Cerebellar cortex (tissue), 1 donor: ENCODE measurements at regions not wholly inside any gene's neighbourhood (a gene's known extent, or its start where the extent isn't known, plus 50 kb on each side); places are given as distances from the start of the nearest gene placed in this dataset.
"Not testable (repeated sequence)": the region's sequence is repeated elsewhere in the genome, so short reads cannot be mapped to it uniquely, and the experiment has no call there.

Experiments
- DNase-seq: peaks from one replicate; pipeline ENCODE4 v3.0.0-alpha.2; 2015; ENCODE audit warnings: low spot score

DNA sequence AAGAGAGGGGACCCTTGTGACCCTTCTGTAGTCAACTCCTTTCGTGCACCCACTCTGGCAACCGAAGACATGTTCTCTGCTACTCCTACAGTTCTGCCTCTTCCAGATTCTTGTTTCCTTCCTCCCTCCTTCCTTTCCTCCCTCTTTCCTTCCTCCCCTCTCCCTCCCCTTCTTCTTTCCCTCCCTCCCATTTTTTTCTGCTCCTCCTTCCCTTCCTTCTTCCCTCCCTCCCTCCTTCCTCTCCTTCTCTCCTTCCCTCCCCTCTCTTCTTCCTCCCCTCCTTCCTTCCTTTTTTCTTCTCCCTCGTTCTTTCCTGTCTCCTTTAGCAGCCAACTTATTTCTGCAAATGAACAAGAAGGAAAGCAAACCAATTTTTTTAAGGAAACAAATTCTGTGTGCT is 111.5 kb downstream of the NPTX2 start:
- DNase-seq: no peak

DNA sequence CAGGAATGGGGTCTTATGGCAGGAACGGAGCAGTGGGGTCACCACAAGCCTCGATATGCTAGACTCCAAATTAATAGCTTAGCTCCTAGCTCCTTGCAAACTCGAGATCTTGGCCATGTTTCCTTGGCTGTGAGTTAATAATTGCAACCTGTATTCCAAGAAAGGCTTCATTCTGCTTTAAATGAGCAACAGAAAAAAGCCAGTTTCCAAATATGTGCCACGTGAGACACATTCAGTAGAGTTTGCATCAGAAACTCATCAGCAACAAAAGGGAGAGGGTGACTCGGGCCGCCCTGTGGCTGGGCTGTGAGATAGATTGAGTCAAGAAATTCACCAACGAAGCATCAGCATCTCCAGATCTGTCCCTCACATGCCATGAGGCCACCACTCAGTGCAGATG is 112.0 kb downstream of the NPTX2 start:
- no peak for DNase-seq

DNA sequence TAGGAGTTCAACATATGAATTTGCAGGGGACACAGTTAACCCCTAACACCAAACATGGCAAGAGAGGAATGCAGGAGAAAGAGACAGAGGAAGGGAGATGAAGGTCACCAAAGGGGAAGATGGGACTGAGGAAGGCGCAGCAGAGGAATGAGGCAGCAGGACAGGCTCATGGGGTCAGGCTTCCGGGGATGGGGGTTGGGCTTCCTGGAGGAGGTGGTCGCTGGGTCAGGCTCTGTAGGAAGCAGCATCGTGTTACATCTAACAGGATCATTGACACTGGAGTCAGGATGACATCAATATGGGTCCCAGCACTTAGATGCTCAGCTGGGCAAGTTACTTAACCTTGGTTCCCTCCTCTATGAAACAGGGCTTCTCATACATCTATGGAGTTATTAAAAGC is 113.2 kb downstream of the NPTX2 start:
- no peak for DNase-seq

DNA sequence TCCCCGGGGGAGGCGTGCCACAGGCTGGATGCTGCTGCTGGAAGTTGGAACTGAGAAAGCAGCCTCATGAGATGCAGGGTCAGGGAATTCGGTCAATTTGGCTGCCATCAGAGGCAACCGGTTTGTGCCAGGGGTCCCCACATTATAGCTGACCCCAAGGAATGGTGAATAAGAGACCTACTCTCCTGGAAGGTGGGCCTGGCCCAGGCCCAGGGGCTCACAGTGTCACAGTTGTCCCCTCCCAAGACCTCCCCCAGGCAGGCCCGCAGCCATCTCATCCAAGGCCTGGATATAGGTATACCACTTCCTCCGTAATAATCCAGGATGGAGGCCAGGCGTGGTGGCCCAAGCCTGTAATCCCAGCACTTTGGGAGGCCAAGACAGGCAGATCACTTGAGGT is 114.6 kb downstream of the NPTX2 start:
- no peak for DNase-seq

DNA sequence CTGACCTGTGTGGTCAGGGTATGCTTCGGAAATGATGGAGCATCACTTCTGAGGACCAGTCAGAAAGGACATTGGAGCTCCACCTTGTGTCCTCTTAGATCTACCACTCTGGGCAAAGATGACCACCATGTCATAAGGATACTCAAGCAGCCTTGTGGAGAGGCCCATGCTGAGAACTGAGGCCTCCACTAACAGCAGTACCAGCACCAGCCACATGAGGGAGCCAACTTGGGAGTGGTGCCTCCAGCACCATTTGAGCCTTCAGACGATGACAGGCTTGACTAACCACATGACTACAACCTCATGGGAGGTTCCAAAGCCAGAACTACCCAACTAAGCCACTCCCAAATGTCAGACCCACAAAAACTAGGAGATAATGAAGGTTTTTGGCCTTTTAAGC is 116.0 kb downstream of the NPTX2 start:
- DNase-seq: peak; percentile 15

DNA sequence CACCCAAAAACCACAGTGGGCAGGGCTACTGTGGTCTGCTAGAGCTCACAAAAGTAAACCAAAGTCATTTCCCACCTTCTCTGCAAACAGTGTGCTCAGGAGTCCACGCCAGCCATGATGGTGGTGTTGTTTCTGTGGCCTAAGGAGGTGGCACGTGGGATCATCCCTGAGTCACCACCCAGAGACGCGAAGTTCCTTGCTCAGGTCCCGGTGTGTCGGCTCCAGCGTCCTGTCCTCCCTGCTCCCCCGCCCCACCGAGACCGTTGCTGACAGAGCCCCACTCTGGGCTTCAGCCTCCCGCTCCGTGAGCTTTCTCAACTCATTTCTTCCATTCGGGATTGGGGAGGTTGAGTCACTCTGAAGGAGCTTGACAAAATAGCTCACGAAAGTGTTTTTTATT is 118.7 kb downstream of the NPTX2 start:
- DNase-seq: no peak

DNA sequence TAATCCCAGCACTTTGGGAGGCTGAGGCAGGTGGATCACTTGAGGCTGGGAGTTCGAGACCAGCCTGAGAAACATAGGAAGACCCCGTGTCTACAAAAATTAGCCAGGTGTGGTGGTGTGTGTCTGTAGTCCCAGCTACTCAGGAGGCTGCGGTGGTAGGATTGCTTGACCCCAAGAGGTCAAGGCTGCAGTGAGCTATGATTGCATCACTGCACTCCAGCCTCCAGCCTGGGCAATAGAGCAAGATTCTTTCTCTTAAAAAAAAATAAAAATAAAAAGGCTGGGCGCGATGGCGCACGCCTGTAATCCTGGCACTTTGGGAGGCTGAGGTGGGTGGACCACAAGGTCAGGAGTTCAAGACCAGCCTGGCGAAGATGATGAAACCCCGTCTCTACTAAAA is 119.4 kb downstream of the NPTX2 start:
- DNase-seq: not testable (repeated sequence)

DNA sequence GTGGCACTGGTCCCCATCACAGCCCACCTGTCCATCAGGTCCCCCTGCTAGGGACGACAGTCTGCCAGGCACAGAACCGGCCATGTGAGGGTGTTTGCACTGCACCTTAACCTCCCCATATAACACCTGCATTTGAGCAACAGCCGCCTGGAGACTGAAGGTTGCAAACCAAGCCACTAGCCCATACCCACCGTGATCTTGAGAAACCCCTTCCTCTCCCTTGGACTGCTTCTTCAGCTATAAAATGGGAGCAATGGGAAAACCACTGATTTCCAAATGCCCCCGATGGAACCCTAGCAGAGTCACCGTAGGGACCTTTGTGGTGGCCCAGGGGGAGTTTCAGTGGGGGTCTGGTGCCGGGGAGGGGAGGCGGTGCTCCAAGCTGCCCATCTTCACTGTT is 120.1 kb downstream of the NPTX2 start:
- DNase-seq: no peak

DNA sequence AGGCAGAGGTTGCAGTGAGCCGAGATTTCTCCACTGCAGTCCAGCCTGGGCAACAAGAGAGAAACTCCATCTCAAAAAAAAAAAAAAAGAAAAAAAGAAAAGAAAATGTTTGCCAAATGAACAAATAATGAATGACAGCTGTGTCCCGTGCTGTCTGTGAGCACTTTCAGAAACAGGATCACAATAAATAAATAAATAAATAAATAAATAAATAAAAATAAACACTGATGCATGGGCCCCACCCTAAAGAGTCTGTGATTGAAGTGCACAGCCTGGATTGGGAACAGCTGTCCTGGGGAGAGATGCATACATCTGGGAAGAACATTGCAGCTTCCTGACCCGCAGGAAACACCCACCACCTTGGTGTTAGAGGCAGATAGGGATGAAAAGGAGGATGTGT is 123.6 kb downstream of the NPTX2 start:
- no peak for DNase-seq

DNA sequence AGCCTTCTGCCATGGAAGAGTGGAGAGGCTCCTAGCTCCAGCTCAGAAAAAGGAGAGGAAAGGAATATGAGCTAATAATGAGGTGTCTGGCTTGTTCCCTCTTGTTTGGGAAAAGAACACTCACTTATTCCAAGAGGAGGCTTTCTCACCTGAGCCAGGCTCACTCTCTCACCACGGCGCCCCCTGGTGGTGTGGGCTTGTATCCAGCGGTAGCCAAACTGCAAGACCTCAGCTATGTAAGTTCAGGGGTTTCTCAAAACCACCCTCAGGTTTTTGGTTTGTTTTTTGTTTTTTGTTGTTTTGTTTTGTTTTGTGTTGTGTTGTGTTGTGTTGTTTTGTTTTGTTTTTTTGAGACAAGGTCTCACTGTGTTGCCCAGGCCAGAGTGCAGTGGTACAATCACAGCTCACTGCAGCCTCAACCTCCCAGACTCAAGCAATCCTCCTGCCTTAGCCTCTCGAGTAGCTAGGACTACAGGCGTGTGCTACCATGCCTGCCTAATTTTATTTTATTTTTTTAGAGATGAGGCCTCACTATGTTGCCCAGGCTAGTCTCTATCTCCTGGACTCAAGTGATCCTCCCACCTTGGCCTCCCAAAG is 124.0 kb downstream of the TMEM130 start:
- peak; percentile 48 for DNase-seq

DNA sequence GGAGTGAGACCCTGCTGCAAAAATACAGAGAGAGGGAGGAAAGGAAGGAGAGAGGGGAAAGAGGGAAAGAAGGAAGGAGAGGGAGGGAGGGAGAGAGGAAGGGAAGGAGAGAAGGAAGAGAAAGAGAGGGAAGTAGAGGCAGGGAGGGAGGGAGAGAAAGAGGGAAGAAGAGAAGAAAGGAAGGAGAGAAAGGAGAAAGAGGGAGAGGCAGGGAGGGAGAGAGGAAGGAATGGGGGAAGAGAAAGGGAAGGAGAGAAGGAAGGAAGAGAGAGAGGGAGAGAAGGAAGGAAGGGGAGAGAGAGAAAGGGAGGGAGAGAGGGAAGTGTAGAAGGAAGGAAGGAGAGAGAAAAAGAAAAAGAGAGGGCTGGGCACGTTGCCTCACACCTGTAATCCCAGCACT is 121.7 kb downstream of the TMEM130 start:
- DNase-seq: no peak

DNA sequence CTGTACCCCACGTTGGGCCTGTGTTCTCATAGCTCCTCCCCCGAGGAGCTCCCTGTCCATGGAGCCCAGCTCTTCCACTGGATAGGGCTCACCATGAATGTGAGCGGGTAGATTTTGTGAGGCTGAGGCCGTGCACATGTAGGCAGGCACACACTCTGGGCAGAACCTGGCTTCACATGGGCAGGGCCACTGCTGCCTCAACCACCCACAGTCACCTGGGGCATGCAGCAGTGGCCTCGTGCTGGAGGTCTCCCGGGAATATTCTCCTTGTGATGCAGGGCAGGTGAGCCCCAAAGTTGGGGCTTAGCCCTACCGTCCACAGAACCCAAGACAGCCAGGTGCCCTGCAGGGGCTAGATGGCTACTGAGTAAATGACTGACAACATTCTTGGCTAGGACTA is 116.6 kb downstream of the TMEM130 start:
- DNase-seq: no peak

DNA sequence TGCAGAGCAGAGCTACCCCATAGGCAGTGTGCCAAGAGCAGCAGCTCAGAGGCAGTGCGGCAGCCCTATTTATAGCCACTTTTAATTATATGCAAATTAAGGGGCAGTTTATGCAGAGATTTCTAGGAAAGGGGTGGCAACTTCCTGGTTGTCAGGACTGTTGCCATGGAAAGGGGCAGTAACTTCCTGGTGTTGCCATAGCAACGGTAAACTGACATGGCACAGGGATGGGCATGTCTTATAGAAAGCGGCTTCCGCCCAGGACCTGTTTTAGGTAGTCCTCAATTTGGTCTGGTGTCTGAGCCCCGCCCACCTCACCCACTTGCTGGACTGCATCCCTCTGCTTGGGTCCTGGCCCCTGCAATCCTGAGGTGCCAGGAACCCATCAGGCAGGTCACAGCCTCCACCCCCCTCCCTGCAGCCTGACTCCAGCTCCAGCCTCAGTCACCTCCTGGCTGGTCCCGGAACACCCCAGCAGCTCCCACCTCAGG is 115.8 kb downstream of the TMEM130 start:
- DNase-seq: no peak

DNA sequence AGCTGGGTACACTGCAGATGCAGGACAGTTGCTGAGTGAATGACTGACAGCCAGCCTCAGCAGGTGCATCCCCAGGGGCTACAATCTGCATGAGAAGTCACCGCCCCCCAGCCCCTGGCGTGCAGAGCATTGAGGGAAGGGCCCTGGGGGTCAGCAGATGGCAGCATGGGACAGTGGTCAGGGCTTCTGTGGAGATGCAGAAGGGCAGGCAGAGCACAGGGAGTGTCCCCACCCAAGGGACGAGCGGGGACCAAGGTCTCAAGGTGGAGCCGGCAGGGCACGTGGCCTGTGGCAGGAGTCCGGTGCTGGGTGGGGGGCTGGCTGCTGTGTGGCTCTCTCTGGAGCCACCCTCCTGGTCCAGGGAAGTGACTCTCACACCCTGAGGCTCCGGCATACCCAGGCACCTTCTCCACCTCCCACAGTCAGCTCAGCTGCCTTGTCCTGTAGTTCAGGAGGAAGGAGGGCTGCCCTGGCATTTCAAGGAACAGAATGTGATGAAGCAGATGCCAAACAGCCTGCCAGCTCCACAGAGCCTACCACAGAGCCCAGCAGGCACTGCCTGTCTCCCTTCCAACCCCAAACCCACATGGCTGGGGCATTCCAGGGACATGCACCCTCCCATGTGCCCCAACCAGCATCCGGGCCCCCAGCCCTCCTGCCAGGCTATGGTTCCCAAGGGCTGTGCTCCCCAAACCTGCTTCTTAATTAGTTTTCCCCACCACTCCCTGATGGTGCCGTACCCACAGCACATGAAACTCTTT is 114.5 kb downstream of the TMEM130 start:
- DNase-seq: no peak

DNA sequence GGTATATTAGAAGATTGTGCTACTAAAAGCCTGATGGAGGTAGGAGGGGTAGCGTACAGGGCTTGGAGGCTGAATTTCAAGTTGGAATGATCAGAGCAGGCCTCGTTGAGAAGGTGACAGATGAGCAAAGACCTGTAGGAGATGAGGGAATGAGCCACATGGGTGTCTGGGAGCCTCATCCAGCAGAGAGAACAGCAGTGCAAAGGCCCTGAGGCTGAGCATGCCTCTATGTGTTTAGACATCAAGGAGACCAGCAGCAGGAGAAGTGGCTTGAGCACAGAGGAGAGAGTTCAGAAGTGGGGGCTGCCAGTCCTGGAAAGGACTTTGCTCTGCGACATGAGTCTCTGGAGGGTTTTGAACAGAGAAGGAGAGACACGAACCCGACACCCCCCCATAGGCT is 111.7 kb downstream of the TMEM130 start:
- no peak for DNase-seq

DNA sequence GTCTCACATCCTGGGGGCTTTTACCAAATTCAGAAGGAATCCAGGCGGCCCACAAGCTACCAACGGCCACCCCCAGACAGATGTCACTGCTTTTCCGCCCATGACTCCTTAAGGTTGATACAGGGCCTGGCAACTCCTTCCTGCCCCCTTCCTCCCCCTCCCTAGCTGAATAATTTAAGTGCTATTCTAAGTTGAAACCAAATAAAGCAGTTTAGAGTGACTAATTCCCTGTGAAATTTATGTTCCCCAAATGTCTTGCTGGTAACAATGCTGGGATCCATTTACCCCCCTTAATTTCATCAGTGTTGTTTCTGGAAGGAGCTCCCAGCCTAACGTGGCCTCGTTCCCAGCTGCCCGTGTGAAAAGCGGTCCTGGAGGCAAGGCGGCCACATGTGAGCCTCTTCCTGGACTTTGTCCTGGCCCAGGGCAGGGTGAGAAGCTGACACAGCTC is 109.6 kb downstream of the TMEM130 start:
- DNase-seq: no peak

DNA sequence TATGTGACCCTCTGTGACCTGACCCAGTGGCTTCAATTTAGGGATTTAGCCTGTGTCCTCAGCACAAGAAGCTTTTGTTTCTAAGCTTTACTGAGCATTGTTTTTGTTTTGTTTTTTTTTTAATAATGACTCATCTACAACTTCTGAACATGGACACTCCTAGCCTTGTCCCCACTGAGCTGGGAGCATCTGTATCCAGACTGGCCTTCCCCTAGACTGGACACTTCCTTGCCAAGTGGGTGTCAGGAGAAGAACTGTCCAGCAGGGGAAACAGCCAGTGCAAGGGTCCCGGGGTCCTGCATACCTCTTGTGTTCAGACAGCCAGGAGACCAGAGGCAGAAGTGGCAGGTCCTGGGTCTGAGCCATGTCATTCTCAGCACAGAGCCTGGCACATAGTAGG is 108.6 kb downstream of the TMEM130 start:
- no peak for DNase-seq

DNA sequence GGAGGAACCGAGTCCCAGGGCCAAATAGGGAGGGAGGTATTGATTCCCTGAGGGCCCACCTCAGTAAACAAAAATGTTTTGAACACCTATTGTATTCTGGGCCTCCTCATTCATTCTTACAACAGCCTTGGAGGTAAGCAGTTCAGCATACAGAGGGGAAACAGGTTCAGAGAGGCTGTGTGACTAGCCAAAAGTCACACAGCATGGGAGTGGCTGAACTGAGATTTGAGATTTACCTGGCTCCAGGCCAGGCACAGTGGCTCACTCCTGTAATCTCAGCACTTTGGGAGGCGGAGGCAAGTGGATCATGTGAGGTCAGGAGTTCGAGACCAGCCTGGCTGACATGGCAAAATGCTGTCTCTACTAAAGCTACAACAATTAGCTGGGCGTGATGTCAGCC is 107.2 kb downstream of the TMEM130 start:
- no peak for DNase-seq

DNA sequence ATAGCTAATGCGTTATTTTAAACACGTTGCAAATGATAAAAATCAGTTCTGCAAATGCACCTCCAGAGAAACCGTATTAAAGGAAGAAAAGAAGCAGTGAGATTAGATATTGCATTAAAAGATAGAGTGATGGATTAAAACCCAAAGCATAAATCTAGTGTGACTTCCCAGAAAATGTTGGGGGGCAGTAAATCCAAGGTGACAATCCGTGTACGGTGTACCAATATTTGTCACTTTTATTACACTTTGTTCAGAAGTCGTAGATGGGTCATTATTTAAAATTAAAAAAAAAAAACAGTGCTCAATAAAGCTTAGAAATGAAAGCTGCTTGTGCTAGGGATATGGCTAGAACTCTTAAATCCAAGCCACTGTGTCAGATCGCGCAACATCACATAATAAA is 106.4 kb downstream of the TMEM130 start:
- DNase-seq: no peak

DNA sequence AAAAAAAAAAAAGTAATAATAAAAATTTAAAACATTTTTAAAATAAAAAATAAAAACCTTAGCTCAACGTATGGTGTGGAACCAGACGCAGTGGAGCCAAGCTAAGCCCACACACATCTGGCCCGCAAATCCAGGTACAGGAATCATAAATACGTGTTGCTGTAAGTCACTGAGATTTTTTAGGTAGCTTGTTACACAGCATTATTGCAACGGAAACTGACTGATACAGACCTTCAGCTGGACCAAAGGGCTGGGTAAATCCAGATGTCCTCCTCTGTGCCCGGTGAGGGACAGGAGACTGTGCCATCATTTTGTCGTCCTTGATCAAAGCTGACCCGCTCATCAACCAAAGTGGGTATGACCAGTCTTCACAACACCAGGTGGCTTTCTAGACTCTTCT is 104.9 kb downstream of the TMEM130 start:
- DNase-seq: no peak

DNA sequence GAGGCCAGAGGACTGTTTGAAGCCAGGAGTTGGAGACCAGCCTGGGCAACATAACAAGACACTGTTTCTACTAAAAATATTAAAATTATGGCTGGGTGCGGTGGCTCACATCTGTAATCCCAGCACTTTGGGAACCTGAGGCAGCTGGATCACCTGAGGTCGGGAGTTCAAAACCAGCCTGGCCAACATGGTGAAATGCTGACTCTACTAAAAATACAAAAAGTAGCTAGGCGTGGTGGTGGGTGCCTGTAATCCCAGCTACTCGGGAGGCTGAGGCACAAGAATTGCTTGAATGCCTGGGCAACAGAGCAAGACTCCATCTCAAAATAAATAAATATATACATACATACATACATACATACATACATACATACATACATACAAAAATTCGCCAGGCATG is 99.7 kb downstream of the TMEM130 start:
- not testable (repeated sequence) for DNase-seq

DNA sequence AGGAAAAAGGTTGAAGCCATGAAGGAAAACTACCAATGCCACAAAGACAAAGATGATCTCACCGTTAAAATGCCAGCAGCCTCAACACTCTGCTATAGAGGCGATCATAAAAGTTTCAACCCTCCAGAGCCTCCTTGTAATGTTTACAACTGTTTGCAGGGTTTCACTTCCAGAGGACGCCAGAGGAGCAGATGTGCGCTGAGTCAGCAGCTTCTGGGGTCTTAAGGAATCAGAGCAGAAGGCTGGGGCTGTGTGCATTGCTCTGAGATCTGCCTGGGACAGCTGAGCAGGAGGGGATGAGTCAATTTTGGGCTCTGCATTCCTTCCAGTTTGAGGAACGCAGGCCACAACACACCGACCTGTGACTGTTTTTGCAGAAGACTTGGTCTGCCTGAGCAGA is 98.3 kb downstream of the TMEM130 start:
- no peak for DNase-seq

DNA sequence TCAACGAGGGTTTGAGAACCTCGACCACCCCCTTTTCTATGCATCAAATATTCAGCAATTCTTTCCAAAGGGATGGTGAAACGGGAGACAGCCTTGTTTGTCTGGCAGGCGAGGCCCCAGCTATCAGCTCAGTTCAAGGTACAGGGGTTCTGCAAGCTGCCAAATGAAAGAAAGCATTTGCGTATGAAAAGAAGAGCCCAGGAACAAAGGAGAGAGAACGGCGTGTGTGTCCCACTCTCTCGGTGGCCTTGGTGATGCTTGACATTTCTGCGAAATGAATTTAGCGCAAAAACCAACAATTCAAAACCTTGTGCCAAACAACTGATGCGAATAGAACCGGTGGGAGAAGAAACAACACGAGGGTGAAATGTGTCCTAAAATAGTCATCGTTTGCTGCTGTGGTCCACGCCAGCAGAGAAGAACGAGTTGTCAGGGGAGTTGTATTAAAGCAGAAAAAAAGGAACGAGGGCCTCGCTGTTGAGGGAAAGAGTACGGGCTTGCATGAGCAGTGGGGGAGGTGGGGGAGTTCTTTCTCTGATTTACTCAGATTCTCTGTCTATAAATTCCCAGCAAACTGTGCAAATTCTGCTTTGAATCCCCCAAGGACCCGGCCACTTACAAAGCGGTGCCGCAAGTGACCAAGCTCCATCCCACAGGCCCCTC is 97.7 kb downstream of the TMEM130 start:
- no peak for DNase-seq
